GM23248 (cell line): ENCODE measurements at regions not wholly inside any gene's neighbourhood (a gene's known extent, or its start where the extent isn't known, plus 50 kb on each side); places are given as distances from the start of the nearest gene placed in this dataset.

Experiments used
- EZH2 ChIP-seq: fragments of 200-600 bp; sonication (generic); IDR thresholded peaks from 2 replicates; pipeline ENCODE4 v1.6.1; 2018; ENCODE audit warnings: antibody characterized with exemption, mild to moderate bottlenecking; ENCODE audit not compliant: insufficient read depth, poor library complexity, severe bottlenecking
- EZH2phosphoT487 ChIP-seq: fragments of 200-600 bp; sonication (generic); IDR thresholded peaks from 2 replicates; pipeline ENCODE4 v1.6.1; 2018; ENCODE audit warnings: antibody characterized with exemption, moderate library complexity, mild to moderate bottlenecking, low read depth; ENCODE audit not compliant: insufficient read depth

GRCh38 chr18:32553174-32553573 is 82.5 kb upstream of the GAREM1 start:
- TF ChIP-seq EZH2 (no peak), EZH2phosphoT487 (no peak)
